HEK293T (cell line): ENCODE measurements at regions not wholly inside any gene's neighbourhood (a gene's known extent, or its start where the extent isn't known, plus 50 kb on each side); places are given as distances from the start of the nearest gene placed in this dataset.

Experiments used
- CTCF ChIA-PET: fragments of 350-600 bp; formaldehyde crosslinking; extraction: SDS; loops from one replicate; lab custom pipeline; 2021; ENCODE audit warnings: antibody characterized with exemption, inconsistent platforms; lab: Yijun Ruan, JAX
- POLR2A ChIA-PET: fragments of 350-600 bp; formaldehyde crosslinking; extraction: SDS; loops from one replicate; lab custom pipeline; 2020; ENCODE audit warnings: antibody characterized with exemption, inconsistent platforms; lab: Yijun Ruan, JAX
- DNase-seq: peaks from one replicate; pipeline ENCODE4 v3.0.0; 2012; ENCODE audit warnings: mixed read lengths; ENCODE audit errors: extremely low spot score
- ARNT ChIP-seq: fragments of 450-650 bp; IDR thresholded peaks from 2 replicates; pipeline ENCODE4 v1.6.1; 2017; ENCODE audit warnings: mild to moderate bottlenecking
- BHLHE40 ChIP-seq: fragments of 450-650 bp; IDR thresholded peaks from 2 replicates; pipeline ENCODE4 v1.6.1; 2016; ENCODE audit warnings: mild to moderate bottlenecking, moderate library complexity, borderline replicate concordance
- CTBP1 ChIP-seq: fragments of 450-650 bp; IDR thresholded peaks from 2 replicates; pipeline ENCODE4 v1.6.1; 2016; ENCODE audit warnings: borderline replicate concordance
- ELF4 ChIP-seq: fragments of 450-650 bp; IDR thresholded peaks from 2 replicates; pipeline ENCODE4 v1.6.1; 2017; ENCODE audit warnings: antibody characterized with exemption
- FOXA1 ChIP-seq: fragments of 450-650 bp; IDR thresholded peaks from 2 replicates; pipeline ENCODE4 v1.6.1; 2016; ENCODE audit warnings: mild to moderate bottlenecking
- FOXK2 ChIP-seq: fragments of 450-650 bp; IDR thresholded peaks from 2 replicates; pipeline ENCODE4 v1.6.1; 2016; ENCODE audit warnings: mild to moderate bottlenecking
- FOXM1 ChIP-seq: fragments of 450-650 bp; IDR thresholded peaks from 2 replicates; pipeline ENCODE4 v1.6.1; 2017; ENCODE audit warnings: mild to moderate bottlenecking, borderline replicate concordance
- HDGF ChIP-seq: fragments of 450-650 bp; IDR thresholded peaks from 2 replicates; pipeline ENCODE4 v1.6.1; 2017; ENCODE audit warnings: antibody characterized with exemption, borderline replicate concordance
- L3MBTL2 ChIP-seq: fragments of 450-650 bp; conservative IDR thresholded peaks from 2 replicates; pipeline ENCODE4 v1.6.1; 2016; ENCODE audit warnings: mild to moderate bottlenecking
- LEF1 ChIP-seq: fragments of 450-650 bp; IDR thresholded peaks from 2 replicates; pipeline ENCODE4 v1.6.1; 2017; ENCODE audit warnings: mild to moderate bottlenecking, borderline replicate concordance
- NFRKB ChIP-seq: fragments of 450-650 bp; IDR thresholded peaks from 2 replicates; pipeline ENCODE4 v1.6.1; 2016; ENCODE audit warnings: mild to moderate bottlenecking, moderate library complexity
- PKNOX1 ChIP-seq: fragments of 450-650 bp; IDR thresholded peaks from 2 replicates; pipeline ENCODE4 v1.6.1; 2016
- SP1 ChIP-seq: fragments of 450-650 bp; IDR thresholded peaks from 2 replicates; pipeline ENCODE4 v1.6.1; 2017
- SUZ12 ChIP-seq: fragments of 450-650 bp; IDR thresholded peaks from 2 replicates; pipeline ENCODE4 v1.6.1; 2016; ENCODE audit warnings: mild to moderate bottlenecking
- TARDBP ChIP-seq: fragments of 450-650 bp; IDR thresholded peaks from 2 replicates; pipeline ENCODE4 v1.6.1; 2016
- ZNF384 ChIP-seq: fragments of 450-650 bp; IDR thresholded peaks from 2 replicates; pipeline ENCODE4 v1.6.1; 2016

GRCh38 chr3:177830411-177830849 is 633.1 kb upstream of the TBL1XR1 start:
- TF ChIP-seq LEF1 (no peak), PKNOX1 (peak; percentile 37; the same call in 1 of the 2 replicates), ZNF384 (no peak)
- DNase-seq = no peak
- POLR2A ChIA-PET = no interaction called here
- CTCF ChIA-PET = no interaction called here

- DNase-seq = no peak
- ChIA-PET POLR2A (no interaction called here), CTCF (no interaction called here)
- no peak for TF ChIP-seq FOXA1
- TF ChIP-seq ARNT = no peak
- no peak for TF ChIP-seq PKNOX1
- TF ChIP-seq ZNF384 = no peak
- TF ChIP-seq LEF1 = no peak
- TF ChIP-seq SP1 = no peak
- TF ChIP-seq BHLHE40 = no peak
- TF ChIP-seq CTBP1 = no peak
- TF ChIP-seq TARDBP = no peak
- no peak for TF ChIP-seq ELF4
Measured at GRCh38 chr3:177831361-177831760, 634.1 kb upstream of the TBL1XR1 start.

GRCh38 chr3:177832880-177833279 is 635.6 kb upstream of the TBL1XR1 start:
- ChIA-PET POLR2A (no interaction called here), CTCF (no interaction called here)
- DNase-seq = no peak
- TF ChIP-seq BHLHE40 (no peak), HDGF (no peak), FOXM1 (no peak), CTBP1 (no peak), PKNOX1 (no peak), FOXA1 (no peak), SUZ12 (no peak), L3MBTL2 (no peak), TARDBP (no peak), NFRKB (no peak), ZNF384 (no peak)

GRCh38 chr3:177833332-177833731 is 636.0 kb upstream of the TBL1XR1 start:
- ChIA-PET POLR2A (no interaction called here), CTCF (no interaction called here)
- no peak for DNase-seq
- TF ChIP-seq ARNT (no peak), HDGF (no peak), LEF1 (no peak), SUZ12 (no peak), FOXM1 (no peak), TARDBP (no peak), FOXK2 (no peak)

- peak; percentile 8 for DNase-seq
- CTCF ChIA-PET = no interaction called here
- POLR2A ChIA-PET = interaction anchor here (0.6 kb wide), 1 partner anchor 289 kb away, joined by 3 read pairs; no protein-coding TSS in a partner anchor
Measured at GRCh38 chr3:177835008-177835407, 637.7 kb upstream of the TBL1XR1 start.

GRCh38 chr3:177835917-177836316 is 638.6 kb upstream of the TBL1XR1 start:
- no peak for DNase-seq
- no peak for TF ChIP-seq SP1
- no peak for TF ChIP-seq SUZ12
- TF ChIP-seq LEF1 = no peak
- TF ChIP-seq CTBP1 = no peak
- TF ChIP-seq HDGF = no peak
- TF ChIP-seq ARNT = no peak
- no peak for TF ChIP-seq ZNF384
- no peak for TF ChIP-seq ELF4
- no peak for TF ChIP-seq FOXK2
- no peak for TF ChIP-seq BHLHE40
- ChIA-PET POLR2A (no interaction called here), CTCF (no interaction called here)

More at GRCh38 chr3:177835008-177835407, 637.7 kb upstream of the TBL1XR1 start:
- TF ChIP-seq HDGF = no peak
- peak; percentile 83 for TF ChIP-seq PKNOX1

- POLR2A ChIA-PET = no interaction called here
- TF ChIP-seq PKNOX1 (peak; percentile 54), HDGF (no peak)
- no peak for DNase-seq
- CTCF ChIA-PET = no interaction called here
Measured at GRCh38 chr3:177836671-177837070, 639.4 kb upstream of the TBL1XR1 start.
